GM21423 (cell line): ENCODE measurements at regions not wholly inside any gene's neighbourhood (a gene's known extent, or its start where the extent isn't known, plus 50 kb on each side); places are given as distances from the start of the nearest gene placed in this dataset.
"Not testable (repeated sequence)": the region's sequence is repeated elsewhere in the genome, so short reads cannot be mapped to it uniquely, and the experiment has no call there.

ENCODE experiments used
- ATAC-seq: cut with Tn5 transposase; IDR thresholded peaks from one replicate; pipeline ENCODE4 v1.9.1; 2021; ENCODE audit warnings: mild to moderate bottlenecking, moderate library complexity; ENCODE audit not compliant: unreplicated experiment

GRCh38 chr5:91495699-91496098, 112.6 kb upstream of the ARRDC3 start:
- no peak for ATAC-seq

- ATAC-seq = no peak
Observed at GRCh38 chr5:91494447-91494996, 111.4 kb upstream of the ARRDC3 start.

- ATAC-seq = no peak
Observed at GRCh38 chr5:91493086-91493485, 110.0 kb upstream of the ARRDC3 start.

- no peak for ATAC-seq
Observed at GRCh38 chr5:91491229-91491628, 108.1 kb upstream of the ARRDC3 start.

- ATAC-seq = no peak
Observed at GRCh38 chr5:91490316-91490715, 107.2 kb upstream of the ARRDC3 start.

- no peak for ATAC-seq
Observed at GRCh38 chr5:91487420-91487819, 104.3 kb upstream of the ARRDC3 start.

- no peak for ATAC-seq
Observed at GRCh38 chr5:91486638-91487037, 103.5 kb upstream of the ARRDC3 start.

GRCh38 chr5:91484662-91485061, 101.5 kb upstream of the ARRDC3 start:
- ATAC-seq = no peak

GRCh38 chr5:91479376-91479775, 96.3 kb upstream of the ARRDC3 start:
- not testable (repeated sequence) for ATAC-seq

GRCh38 chr5:91478096-91478495, 95.0 kb upstream of the ARRDC3 start:
- ATAC-seq = no peak

GRCh38 chr5:91477408-91477807, 94.3 kb upstream of the ARRDC3 start:
- no peak for ATAC-seq

GRCh38 chr5:91474201-91474600, 91.1 kb upstream of the ARRDC3 start:
- no peak for ATAC-seq

GRCh38 chr5:91472631-91473030, 89.5 kb upstream of the ARRDC3 start:
- ATAC-seq = no peak

- ATAC-seq = no peak
Observed at GRCh38 chr5:91469517-91470165, 86.5 kb upstream of the ARRDC3 start.

GRCh38 chr5:91468651-91469422, 85.7 kb upstream of the ARRDC3 start:
- ATAC-seq = no peak

GRCh38 chr5:91464886-91465646, 81.9 kb upstream of the ARRDC3 start:
- no peak for ATAC-seq

- ATAC-seq = no peak
Observed at GRCh38 chr5:91457681-91458058, 74.6 kb upstream of the ARRDC3 start.

- no peak for ATAC-seq
Observed at GRCh38 chr5:91456928-91457680, 74.0 kb upstream of the ARRDC3 start.

GRCh38 chr5:91449083-91449482, 66.0 kb upstream of the ARRDC3 start:
- no peak for ATAC-seq

- ATAC-seq = not testable (repeated sequence)
Observed at GRCh38 chr5:91448079-91448478, 65.0 kb upstream of the ARRDC3 start.

GRCh38 chr5:91446880-91447279, 63.8 kb upstream of the ARRDC3 start:
- not testable (repeated sequence) for ATAC-seq
